Thyroid gland (tissue), 4 donors: ENCODE measurements at regions not wholly inside any gene's neighbourhood (a gene's known extent, or its start where the extent isn't known, plus 50 kb on each side); places are given as distances from the start of the nearest gene placed in this dataset.

Source experiments
- DNase-seq, 2 donors: peaks; one replicate each; pipeline ENCODE4 v3.0.0-alpha.2; 2019
- H3K27ac ChIP-seq, 3 donors: fragments of 200-600 bp; sonication (generic); 1 replicate in 2 of 3; 2 replicates in 1 of 3; pipeline ENCODE4 v1.5.1; 2016 to 2019; ENCODE audit warnings: mild to moderate bottlenecking in 1 of 3, moderate library complexity in 1 of 3
- H3K27me3 ChIP-seq: fragments of 200-600 bp; sonication (generic); one replicate; pipeline ENCODE4 v1.5.1; 2019
- H3K36me3 ChIP-seq, 2 donors: fragments of 200-600 bp; sonication (generic); one replicate each; pipeline ENCODE4 v1.5.1; 2016 to 2019
- H3K4me1 ChIP-seq, 2 donors: fragments of 200-600 bp; sonication (generic); one replicate each; pipeline ENCODE4 v1.5.1; 2017 to 2019
- H3K4me3 ChIP-seq, 3 donors: fragments of 200-600 bp; sonication (generic); replicated peaks in 1 of 3; 1 replicate in 2 of 3; 2 replicates in 1 of 3; pipeline ENCODE4 v1.5.1; 2016; ENCODE audit warnings: mild to moderate bottlenecking in 1 of 3
- H3K9me3 ChIP-seq: fragments of 200-600 bp; sonication (generic); one replicate; pipeline ENCODE4 v1.5.1; 2017
- CTCF ChIP-seq, 6 experiments: fragments of 200-600 bp in 3 of 6; fragments of 450-650 bp in 3 of 6; sonication (generic) in 3 of 6; IDR thresholded peaks; one replicate each; pipeline ENCODE4 v1.5.1; 2016 to 2019; ENCODE audit warnings: antibody characterized with exemption in 6 of 6, mild to moderate bottlenecking in 2 of 6, inconsistent platforms in 1 of 6, moderate library complexity in 1 of 6
- POLR2A ChIP-seq, 2 donors: fragments of 450-650 bp; IDR thresholded peaks; one replicate each; pipeline ENCODE4 v1.6.1; 2017; ENCODE audit warnings: antibody characterized with exemption in 2 of 2, mild to moderate bottlenecking in 2 of 2, moderate library complexity in 1 of 2
- WGBS, 2 donors: methylation state at CpG; one replicate each; pipeline ENCODE4 v1.1.5; 2017; 5-methylcytosine and 5-hydroxymethylcytosine counted together
- intact Hi-C: fragments of 100-400 bp; cut with DNase I; formaldehyde crosslinking; loops from one replicate; pipeline ENCODE4 v1.15.1; 2023

DNA sequence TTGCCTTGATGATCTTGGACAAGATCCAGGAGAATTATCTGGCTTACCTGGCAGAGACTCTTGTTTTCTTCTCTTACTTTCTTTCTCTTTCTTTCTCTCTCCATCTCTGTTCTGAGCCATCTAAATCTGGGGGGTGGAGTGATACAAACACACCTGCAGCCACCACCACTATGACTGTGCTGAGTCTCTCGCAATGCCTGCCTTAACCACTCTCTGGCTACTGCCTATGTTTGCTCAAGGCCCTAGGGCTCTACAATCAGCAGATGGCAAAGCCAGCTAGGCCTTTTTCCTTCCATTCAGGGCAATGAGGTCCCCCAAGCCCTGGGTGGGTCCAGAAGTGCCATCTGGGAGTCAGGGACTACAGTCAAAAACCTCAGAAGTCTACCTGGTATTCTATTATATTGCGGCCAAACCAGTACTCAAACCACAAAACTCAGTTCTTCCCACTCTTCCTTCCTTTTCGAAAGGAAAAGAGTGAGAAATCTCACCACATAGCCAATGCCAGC, 978.9 kb upstream of the NXPH2 start:
- no peaks in the 10 kb centered on the region for H3K4me1 ChIP-seq
- H3K36me3 ChIP-seq = no peaks in the 10 kb centered on the region
- DNase-seq = no peak
- intact Hi-C loops = no loop called here
- H3K27me3 ChIP-seq = no peaks in the 10 kb centered on the region
- H3K9me3 ChIP-seq = no peaks in the 10 kb centered on the region
- TF ChIP-seq POLR2A (IDR thresholded peaks at IDR 0.05) (no peak), CTCF (IDR thresholded peaks at IDR 0.05) (no peak)
- WGBS, 2 donors = 86 to 93% methylated on average over 3 of the region's 3 CpGs
- H3K4me3 ChIP-seq = no peak overlapping the region
- H3K27ac ChIP-seq = no peak overlapping the region

- 88 to 91% methylated on average over 11 of the region's 11 CpGs for WGBS, 2 donors
- Histone ChIP-seq H3K36me3 (no peaks in the 10 kb centered on the region), H3K4me1 (no peaks in the 10 kb centered on the region), H3K4me3 (no peak overlapping the region), H3K27ac (no peak overlapping the region), H3K27me3 (no peaks in the 10 kb centered on the region), H3K9me3 (no peaks in the 10 kb centered on the region)
- TF ChIP-seq CTCF (IDR thresholded peaks at IDR 0.05) = no peak
- TF ChIP-seq POLR2A (IDR thresholded peaks at IDR 0.05) = no peak
- no peak for DNase-seq
- intact Hi-C loops = no loop called here
Observed at GRCh38 chr2:139746901-139747300, 966.7 kb upstream of the NXPH2 start.

DNA sequence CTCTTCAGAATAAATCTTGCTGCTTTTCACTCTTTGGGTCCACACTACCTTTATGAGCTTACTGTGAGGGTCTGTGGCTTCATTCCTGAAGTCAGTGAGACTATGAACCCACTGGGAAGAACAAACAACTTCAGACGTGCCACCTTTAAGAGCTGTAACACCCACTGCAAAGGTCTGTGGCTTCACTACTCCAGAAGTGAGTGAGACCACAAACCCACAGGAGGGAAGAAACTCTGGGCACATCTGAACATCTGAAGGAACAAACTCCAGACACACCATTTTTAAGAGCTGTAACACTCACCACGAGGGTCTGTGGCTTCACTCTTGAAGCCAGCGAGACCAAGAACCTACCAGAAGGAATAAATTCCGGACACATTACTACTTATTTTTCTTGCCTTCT, 964.1 kb upstream of the NXPH2 start:
- no peak for DNase-seq
- no peak overlapping the region for H3K4me3 ChIP-seq
- H3K9me3 ChIP-seq = no peaks in the 10 kb centered on the region
- intact Hi-C loops = no loop called here
- TF ChIP-seq POLR2A (IDR thresholded peaks at IDR 0.05) (no peak), CTCF (IDR thresholded peaks at IDR 0.05) (no peak)
- no peak overlapping the region for H3K27ac ChIP-seq
- 88 to 92% methylated on average over 4 of the region's 4 CpGs for WGBS, 2 donors
- H3K36me3 ChIP-seq = no peaks in the 10 kb centered on the region
- no peaks in the 10 kb centered on the region for H3K4me1 ChIP-seq
- H3K27me3 ChIP-seq = no peaks in the 10 kb centered on the region

GRCh38 chr2:139742216-139743172, 962.3 kb upstream of the NXPH2 start:
- intact Hi-C loops = no loop called here
- Histone ChIP-seq H3K4me3 (no peak overlapping the region), H3K27me3 (no peaks in the 10 kb centered on the region), H3K27ac (no peak overlapping the region), H3K9me3 (no peaks in the 10 kb centered on the region), H3K36me3 (no peaks in the 10 kb centered on the region), H3K4me1 (no peaks in the 10 kb centered on the region)
- DNase-seq = no peak
- TF ChIP-seq CTCF (IDR thresholded peaks at IDR 0.05) = no peak
- TF ChIP-seq POLR2A (IDR thresholded peaks at IDR 0.05) = no peak
- WGBS, 2 donors = 88% methylated on average over 8 of the region's 8 CpGs

- WGBS, 2 donors = 78 to 81% methylated on average over 2 of the region's 2 CpGs
- intact Hi-C loops = no loop called here
- Histone ChIP-seq H3K4me3 (no peak overlapping the region), H3K36me3 (no peaks in the 10 kb centered on the region), H3K9me3 (no peaks in the 10 kb centered on the region), H3K4me1 (no peaks in the 10 kb centered on the region), H3K27ac (no peak overlapping the region), H3K27me3 (no peaks in the 10 kb centered on the region)
- TF ChIP-seq POLR2A (IDR thresholded peaks at IDR 0.05) = no peak
- no peak for TF ChIP-seq CTCF (IDR thresholded peaks at IDR 0.05)
- DNase-seq = no peak
Observed at GRCh38 chr2:139737659-139738058, 957.5 kb upstream of the NXPH2 start.
